ENCODE measurements at regions not wholly inside any gene's neighbourhood (a gene's known extent, or its start where the extent isn't known, plus 50 kb on each side); places are given as distances from the start of the nearest gene placed in this dataset.

DNA sequence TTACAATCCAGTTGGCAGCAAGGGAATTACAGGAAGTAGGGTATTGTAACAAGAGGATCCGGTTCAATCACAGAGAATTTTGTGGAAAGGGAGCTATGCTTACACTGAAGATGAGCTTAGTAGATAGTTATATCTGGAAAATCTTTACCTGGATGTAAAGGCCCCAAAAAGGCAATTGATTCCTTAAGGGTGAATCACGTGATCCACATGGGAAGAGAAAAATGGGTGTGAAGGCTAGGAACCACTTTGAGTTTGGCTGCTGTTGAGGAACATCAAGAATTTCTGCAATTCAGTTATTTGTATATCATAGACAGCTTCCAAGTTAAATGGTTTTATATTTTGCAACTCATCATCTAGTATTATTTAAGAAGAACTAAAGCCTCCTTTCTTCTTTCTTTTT is 194.0 kb upstream of the ARHGAP24 start:
- DNase-seq (ENCODE audit: low read depth, low spot score): no peak
- H3K9me3 ChIP-seq (ENCODE audit: control insufficient read depth, insufficient read depth, low read length): no peaks in the 10 kb centered on the region
- ChIA-PET POLR2A (no interaction called here), CTCF (interaction anchor here (0.8 kb wide), 1 partner anchor 17 kb away, joined by 5 read pairs; no protein-coding TSS in a partner anchor)
- H3K27me3 ChIP-seq (ENCODE audit: control insufficient read depth, insufficient read depth, low read length): no peaks in the 10 kb centered on the region
- no peak overlapping the region for H3K4me3 ChIP-seq (ENCODE audit: low read depth, low read length)
- H3K27ac ChIP-seq (ENCODE audit: low read depth, low read length): no peak overlapping the region
- TF ChIP-seq, protein P1, sequence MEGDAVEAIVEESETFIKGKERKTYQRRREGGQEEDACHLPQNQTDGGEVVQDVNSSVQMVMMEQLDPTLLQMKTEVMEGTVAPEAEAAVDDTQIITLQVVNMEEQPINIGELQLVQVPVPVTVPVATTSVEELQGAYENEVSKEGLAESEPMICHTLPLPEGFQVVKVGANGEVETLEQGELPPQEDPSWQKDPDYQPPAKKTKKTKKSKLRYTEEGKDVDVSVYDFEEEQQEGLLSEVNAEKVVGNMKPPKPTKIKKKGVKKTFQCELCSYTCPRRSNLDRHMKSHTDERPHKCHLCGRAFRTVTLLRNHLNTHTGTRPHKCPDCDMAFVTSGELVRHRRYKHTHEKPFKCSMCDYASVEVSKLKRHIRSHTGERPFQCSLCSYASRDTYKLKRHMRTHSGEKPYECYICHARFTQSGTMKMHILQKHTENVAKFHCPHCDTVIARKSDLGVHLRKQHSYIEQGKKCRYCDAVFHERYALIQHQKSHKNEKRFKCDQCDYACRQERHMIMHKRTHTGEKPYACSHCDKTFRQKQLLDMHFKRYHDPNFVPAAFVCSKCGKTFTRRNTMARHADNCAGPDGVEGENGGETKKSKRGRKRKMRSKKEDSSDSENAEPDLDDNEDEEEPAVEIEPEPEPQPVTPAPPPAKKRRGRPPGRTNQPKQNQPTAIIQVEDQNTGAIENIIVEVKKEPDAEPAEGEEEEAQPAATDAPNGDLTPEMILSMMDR (IDR thresholded peaks at IDR 0.05; ENCODE audit: low read depth, low read length): no peak

DNA sequence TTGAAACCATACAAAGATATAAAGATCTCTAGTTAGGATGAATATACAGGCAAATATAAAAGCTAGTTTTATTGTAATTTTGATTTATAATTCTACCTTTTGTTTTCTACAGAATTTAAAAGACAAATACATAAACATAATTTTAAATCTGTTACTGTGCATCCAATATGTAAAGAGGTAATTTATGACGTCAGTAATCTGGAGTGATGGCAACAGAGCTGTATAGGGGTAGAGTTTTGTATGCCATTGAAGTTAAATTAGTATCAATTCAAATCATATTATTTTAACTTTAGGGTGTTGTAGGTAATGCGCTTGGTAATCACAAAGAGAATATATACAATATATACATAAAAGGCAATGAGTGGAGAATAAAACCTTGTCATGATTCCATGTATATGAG is 183.7 kb upstream of the ARHGAP24 start:
- ChIA-PET POLR2A (no interaction called here), CTCF (no interaction called here)
- no peak overlapping the region for H3K27ac ChIP-seq (ENCODE audit: low read depth, low read length)
- TF ChIP-seq, protein P1 (IDR thresholded peaks at IDR 0.05; ENCODE audit: low read depth, low read length): no peak
- H3K9me3 ChIP-seq (ENCODE audit: control insufficient read depth, insufficient read depth, low read length): no peaks in the 10 kb centered on the region
- H3K27me3 ChIP-seq (ENCODE audit: control insufficient read depth, insufficient read depth, low read length): no peaks in the 10 kb centered on the region
- no peak for DNase-seq (ENCODE audit: low read depth, low spot score)
- H3K4me3 ChIP-seq (ENCODE audit: low read depth, low read length): no peak overlapping the region

DNA sequence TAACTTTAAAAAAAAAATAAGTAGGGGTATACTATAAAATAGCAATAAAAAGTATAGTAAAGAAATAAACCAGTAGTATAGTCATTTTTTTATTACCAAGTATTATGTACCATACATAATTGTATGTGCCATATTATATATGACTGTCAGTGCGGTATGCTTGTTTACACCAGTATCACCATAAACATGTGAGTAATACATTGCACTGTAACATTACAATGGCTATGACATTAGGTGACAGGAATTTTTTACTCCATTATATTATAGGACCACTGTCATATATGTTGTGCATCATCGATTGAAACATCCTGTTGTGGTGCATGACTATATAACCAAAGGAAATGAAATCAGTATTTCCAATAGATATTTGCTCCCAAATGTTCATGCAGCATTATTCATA is 176.9 kb upstream of the ARHGAP24 start:
- POLR2A ChIA-PET: no interaction called here
- TF ChIP-seq, protein P1 (IDR thresholded peaks at IDR 0.05; ENCODE audit: low read depth, low read length): no peak
- no peak for DNase-seq (ENCODE audit: low read depth, low spot score)
- no peak overlapping the region for H3K4me3 ChIP-seq (ENCODE audit: low read depth, low read length)
- no peaks in the 10 kb centered on the region for H3K9me3 ChIP-seq (ENCODE audit: control insufficient read depth, insufficient read depth, low read length)
- H3K27me3 ChIP-seq (ENCODE audit: control insufficient read depth, insufficient read depth, low read length): no peaks in the 10 kb centered on the region
- no peak overlapping the region for H3K27ac ChIP-seq (ENCODE audit: low read depth, low read length)
- CTCF ChIA-PET: interaction anchor here (0.5 kb wide), 1 partner anchor 17 kb away, joined by 5 read pairs; no protein-coding TSS in a partner anchor

DNA sequence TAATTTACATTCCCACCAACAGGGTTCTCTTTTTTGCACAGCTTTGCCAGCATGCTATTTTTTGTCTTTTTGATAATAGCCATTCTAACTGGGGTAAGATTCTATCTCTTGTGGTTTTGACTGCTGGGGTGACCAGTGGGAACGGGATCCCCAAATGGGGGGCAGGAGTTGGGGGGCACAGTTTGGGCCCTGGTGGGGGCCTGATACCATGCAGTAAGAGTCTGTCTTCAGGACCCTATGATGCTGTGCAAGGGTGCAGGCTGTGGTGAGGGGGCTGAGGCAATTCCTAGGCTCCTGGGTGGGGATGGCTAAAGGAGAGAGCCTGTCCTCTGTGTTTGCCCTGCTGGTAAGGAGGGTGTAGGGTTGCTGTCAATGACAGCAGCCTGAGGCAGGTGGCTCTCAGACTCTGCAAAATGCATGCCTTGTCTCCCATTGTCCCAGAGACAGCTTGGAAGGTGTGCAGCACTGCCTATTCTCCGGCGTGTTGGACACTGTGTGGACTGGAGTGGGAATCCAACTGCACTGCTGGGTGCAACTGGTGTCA is 172.7 kb upstream of the ARHGAP24 start:
- POLR2A ChIA-PET: no interaction called here
- Histone ChIP-seq H3K27ac (ENCODE audit: low read depth, low read length) (no peak overlapping the region), H3K27me3 (ENCODE audit: control insufficient read depth, insufficient read depth, low read length) (no peaks in the 10 kb centered on the region), H3K4me3 (ENCODE audit: low read depth, low read length) (no peak overlapping the region), H3K9me3 (ENCODE audit: control insufficient read depth, insufficient read depth, low read length) (no peaks in the 10 kb centered on the region)
- CTCF ChIA-PET: no interaction called here
- DNase-seq (ENCODE audit: low read depth, low spot score): no peak
- TF ChIP-seq, protein P1 (IDR thresholded peaks at IDR 0.05; ENCODE audit: low read depth, low read length): no peak

DNA sequence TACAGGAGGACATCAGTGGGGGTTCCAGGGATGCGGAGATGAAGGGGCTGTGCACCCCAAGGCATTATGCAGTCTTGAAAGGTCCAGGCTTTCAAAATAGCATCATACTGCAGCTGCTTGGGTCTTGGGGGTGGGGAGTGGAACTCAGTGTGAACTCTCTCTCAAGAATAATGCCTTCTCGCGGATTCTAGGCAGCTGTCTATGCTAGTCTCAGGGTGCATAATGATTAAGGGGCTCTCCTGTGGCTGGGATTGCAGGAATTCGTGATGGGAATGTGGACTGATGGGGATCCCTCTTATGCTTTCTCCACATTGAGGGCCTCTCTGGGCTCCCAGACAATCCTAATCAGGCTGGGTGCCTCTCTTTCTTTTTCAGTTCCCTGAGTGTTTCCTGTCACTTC is 172.2 kb upstream of the ARHGAP24 start:
- TF ChIP-seq, protein P1 (IDR thresholded peaks at IDR 0.05; ENCODE audit: low read depth, low read length): no peak
- H3K27ac ChIP-seq (ENCODE audit: low read depth, low read length): no peak overlapping the region
- ChIA-PET POLR2A (no interaction called here), CTCF (no interaction called here)
- H3K27me3 ChIP-seq (ENCODE audit: control insufficient read depth, insufficient read depth, low read length): no peaks in the 10 kb centered on the region
- H3K4me3 ChIP-seq (ENCODE audit: low read depth, low read length): no peak overlapping the region
- H3K9me3 ChIP-seq (ENCODE audit: control insufficient read depth, insufficient read depth, low read length): no peaks in the 10 kb centered on the region
- no peak for DNase-seq (ENCODE audit: low read depth, low spot score)
